Activated gamma-delta T cell treated with Interleukin-2 at 50 U/mL for 16 hours (primary cell): ENCODE measurements at regions not wholly inside any gene's neighbourhood (a gene's known extent, or its start where the extent isn't known, plus 50 kb on each side); places are given as distances from the start of the nearest gene placed in this dataset.

Experiments
- DNase-seq: peaks from one replicate; pipeline ENCODE4 v3.0.0-alpha.2; 2020

GRCh38 chr9:28234133-28234893 lies 661.0 kb upstream of the C9orf72 start:
- no peak for DNase-seq

GRCh38 chr9:28234894-28235277 lies 661.6 kb upstream of the C9orf72 start:
- DNase-seq: no peak

GRCh38 chr9:28249424-28249823 lies 676.1 kb upstream of the C9orf72 start:
- no peak for DNase-seq

DNA sequence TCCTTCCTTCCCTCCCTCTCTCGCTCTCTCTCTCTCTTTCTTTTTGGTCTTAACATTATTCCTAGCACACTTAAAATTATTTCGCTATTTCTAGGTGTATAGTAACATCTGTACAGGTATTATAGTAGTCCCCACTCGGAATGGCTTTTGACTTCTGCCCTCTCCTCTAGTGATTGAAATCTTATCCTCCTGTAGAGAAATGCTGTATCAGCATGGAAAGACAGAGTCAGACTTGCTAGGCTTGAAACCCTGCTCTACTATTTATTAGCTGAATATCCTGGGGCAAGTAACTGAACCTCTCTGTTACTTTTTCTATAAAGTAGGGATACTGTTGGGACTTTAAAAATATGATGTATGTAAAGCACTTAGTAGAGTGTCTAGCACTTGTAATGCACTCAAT lies 681.9 kb upstream of the C9orf72 start:
- no peak for DNase-seq

- DNase-seq: no peak
These were observed 687.0 kb upstream of the C9orf72 start for GRCh38 chr9:28260330-28260729.

DNA sequence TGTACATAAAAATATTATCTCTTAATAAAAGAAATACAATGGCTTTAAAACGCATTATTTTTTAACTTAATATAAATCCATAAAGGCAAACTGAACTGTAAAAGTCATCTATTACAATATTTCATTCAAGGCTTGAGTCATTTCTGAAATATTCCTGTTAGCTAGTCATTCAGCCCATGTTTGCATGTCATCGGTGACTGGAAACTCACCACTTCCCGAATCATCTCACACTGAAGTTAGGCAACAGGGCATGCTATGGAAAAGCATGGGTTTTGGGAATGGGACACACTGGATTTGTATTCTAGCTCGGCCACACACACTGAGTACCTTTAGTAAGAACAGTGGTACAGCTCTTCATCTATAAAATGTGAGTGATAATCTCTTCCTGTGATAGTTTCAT lies 691.1 kb upstream of the C9orf72 start:
- DNase-seq: no peak

DNA sequence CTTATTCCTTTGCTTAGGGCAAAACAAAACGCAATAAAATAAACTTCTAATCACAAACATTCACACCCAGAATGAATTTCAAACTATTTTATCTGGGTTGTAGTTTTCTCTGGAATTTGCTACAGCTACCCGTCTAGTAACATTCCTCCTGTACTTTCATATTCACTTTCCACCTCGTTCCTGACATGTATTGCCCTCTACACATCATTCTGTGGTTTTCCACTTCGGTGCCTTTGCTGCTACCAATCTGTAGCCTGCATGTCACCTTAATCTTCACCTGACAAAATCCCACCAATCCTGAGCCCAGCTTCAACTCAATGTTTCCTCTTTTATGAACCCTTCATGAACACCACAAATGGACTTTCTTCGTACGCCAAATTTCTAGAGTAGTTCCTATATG lies 694.1 kb upstream of the C9orf72 start:
- no peak for DNase-seq

GRCh38 chr9:28270156-28270555 lies 696.9 kb upstream of the C9orf72 start:
- no peak for DNase-seq

- DNase-seq: no peak
These were observed 698.8 kb upstream of the C9orf72 start for GRCh38 chr9:28272127-28272526.

- DNase-seq: no peak
These were observed 714.2 kb upstream of the C9orf72 start for GRCh38 chr9:28287455-28287854.

DNA sequence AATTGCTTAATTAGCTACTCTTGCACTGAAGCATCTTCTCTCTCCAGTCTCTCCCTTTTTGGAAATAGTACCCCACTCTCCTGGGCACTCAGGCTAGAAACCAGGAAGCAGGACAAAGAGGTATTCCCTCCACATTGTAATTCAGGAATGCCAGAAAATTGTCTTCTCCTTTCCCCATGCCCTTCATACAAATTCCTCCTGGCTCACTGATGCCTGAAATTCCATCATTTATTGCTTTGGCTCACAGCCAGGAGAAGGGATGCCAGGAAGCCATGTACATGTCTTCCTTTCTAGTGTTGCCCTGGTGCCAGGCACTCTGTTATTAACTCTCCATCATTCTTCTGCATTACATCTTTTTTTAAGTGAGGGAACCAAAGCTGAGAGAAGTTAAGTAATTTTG lies 716.5 kb upstream of the C9orf72 start:
- no peak for DNase-seq

- no peak for DNase-seq
These were observed 720.2 kb upstream of the C9orf72 start for GRCh38 chr9:28293369-28294090.

- DNase-seq: no peak
These were observed 728.0 kb upstream of the C9orf72 start for GRCh38 chr9:28301281-28301680.

GRCh38 chr9:28317745-28318144 lies 744.5 kb upstream of the C9orf72 start:
- DNase-seq: no peak

DNA sequence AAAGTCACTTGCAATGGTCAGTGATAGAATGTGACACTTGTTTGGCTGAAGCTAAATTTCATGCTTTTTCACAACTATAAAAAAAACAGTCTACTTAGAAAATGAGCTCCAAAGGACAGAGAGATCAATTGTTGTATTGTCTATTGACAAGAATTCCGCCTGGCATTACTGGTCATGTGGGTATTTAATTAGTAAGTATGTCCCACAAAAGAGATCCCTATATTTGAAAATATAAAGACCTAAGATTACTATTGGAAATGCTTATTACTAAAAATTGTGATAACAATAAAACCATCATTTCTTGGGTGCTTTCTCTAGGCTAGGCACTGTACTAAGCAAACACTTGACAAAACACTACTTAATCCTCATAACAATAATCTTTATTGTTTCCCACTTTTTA lies 745.2 kb upstream of the C9orf72 start:
- DNase-seq: no peak

DNA sequence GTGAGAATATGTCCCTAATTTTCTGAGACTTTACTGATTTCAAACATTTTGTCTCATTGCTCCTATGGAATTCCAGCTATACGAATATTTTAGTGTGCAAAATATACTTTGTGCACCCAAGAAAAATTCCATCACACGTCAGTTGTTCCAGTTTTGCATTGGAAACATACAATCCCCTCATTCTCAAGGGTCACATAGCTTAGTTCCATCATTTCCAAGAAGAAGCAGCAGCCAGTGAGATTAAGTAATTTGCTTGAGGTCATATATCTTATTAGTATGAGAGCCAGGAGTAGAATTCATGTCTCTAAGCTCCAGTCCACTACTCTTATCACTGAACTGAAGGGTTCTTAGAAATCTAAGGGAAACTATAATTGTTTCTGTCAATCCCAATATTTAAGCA lies 746.7 kb upstream of the C9orf72 start:
- no peak for DNase-seq

DNA sequence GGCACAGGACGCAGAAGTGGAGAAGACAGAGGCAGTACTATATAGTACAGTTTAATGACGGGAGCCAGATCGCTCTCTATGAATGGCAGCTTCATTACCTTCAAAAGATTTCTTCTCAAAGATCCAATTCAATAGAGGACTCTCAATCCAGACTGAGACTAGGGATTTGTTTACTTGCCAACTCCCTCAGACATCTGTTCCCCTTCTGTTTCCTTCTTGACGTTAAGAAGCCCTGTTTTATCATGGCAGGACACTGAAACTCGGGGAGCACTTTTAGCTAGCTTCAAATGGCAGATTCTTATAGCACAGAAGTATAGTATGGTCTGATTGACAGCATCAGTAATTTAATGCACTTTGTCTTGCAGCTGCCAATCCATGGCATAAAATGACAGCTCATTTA lies 747.3 kb upstream of the C9orf72 start:
- DNase-seq: no peak

DNA sequence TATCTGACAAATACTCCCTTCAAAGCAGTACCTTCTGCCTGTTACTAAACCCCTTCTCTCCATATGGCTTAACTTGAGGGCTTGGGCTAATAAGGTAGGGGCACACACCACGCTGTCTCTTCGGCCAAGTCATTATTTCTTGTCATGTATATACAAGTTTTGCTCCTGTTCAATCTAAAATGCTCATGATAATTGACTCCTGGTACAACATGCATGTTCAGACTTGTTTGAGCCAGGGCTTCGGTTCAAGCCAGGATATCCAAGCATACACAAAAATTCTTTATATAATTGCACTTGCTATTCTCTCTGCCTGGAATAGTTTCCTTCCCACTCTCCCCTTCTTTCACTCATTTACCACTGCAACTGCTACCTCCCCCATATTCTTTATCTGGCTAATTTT lies 756.0 kb upstream of the C9orf72 start:
- no peak for DNase-seq

DNA sequence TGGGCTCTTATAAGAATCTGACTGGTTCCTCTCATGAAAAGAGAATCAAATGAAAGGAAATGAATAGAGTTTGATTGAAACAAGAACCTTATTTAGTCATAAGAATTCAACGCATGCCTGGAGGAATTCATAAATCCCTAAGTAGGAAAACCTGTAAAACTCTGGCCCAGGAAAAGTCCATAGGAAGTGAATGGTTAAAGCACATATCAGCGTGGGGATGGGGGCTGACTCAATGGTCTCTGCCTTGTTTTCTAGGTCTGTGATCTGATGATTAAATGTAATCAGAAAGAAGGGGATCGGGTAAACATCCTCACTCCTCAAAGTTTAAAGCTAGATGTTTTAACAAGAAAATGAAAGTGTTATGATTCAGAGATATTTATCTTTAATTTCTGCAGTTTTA lies 759.4 kb upstream of the C9orf72 start:
- no peak for DNase-seq

- DNase-seq: no peak
These were observed 768.6 kb upstream of the C9orf72 start for GRCh38 chr9:28341913-28342312.

GRCh38 chr9:28342815-28343338 lies 769.6 kb upstream of the C9orf72 start:
- no peak for DNase-seq

DNA sequence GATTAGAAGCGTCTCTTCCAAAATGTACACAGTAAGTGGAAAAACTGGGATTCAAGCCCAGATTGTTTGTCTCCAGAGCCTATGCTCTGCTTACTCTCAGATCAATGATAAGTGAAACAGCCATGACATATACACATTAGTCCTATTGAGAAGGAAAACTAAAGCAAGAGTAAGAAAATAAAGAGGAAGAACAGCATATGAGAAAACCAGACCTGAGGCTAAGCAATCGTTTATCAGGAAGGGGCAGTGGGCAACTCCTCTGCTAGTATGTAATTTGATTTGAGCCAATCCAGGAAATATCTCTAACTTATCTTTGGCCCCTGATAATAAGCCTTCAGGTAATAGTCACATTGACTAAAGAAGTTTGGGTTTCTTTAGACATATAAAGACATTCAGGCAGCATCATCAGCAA lies 789.9 kb upstream of the C9orf72 start:
- no peak for DNase-seq

DNA sequence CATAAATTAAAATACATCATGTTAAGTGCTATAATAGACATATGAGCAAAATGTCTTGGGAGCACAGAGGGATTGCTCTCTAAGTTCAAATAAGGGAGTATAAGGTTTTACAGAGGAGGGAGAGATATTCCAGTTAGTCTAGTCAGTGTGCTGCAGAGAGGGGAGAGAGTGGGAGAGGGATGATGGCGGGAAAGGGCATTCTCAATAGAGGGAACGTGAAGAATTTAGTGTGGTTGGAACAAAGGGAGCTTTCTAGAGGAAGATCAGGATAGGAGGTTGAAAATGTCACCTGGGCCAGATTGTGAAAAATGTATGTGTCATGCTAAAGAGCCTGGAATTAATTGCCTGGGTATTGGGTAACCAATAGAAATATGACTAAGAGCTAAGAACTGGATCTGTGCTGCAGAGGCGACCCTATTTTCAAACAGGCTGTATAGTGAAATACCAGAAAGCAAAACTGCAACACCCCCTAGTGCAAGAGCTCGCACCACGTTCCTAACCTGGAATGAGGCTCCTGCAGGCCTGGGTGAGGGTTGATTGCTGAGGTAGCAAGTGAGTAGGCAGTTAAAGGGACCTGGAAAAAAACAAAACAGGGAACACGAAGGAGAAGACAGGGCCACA lies 791.8 kb upstream of the C9orf72 start:
- no peak for DNase-seq

DNA sequence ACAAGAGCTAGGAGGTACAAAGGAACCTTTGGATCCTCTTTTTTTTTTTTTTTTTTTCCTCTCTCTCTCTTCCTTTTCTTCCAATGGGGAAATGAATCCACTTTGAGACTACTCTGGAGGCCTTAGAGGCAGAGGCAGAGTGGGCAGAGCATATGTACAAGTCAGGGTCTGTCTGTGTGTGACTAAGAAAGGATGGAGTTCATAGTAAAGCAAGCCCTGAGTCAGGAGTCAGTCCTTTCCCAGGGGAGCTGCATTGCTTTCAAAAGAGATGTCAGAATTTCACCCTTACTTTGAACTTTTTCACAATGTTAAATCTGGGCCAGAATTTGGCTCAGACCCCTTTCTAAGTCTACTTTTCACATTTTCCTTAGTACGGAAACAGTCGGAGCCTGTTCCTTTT lies 792.4 kb upstream of the C9orf72 start:
- DNase-seq: no peak
